HG02763 (cell line): ENCODE measurements at regions not wholly inside any gene's neighbourhood (a gene's known extent, or its start where the extent isn't known, plus 50 kb on each side); places are given as distances from the start of the nearest gene placed in this dataset.
"Not testable (repeated sequence)": the region's sequence is repeated elsewhere in the genome, so short reads cannot be mapped to it uniquely, and the experiment has no call there.

Experiments used
- ATAC-seq: cut with Tn5 transposase; IDR thresholded peaks from one replicate; pipeline ENCODE4 v1.9.1; 2021; ENCODE audit warnings: mild to moderate bottlenecking, moderate library complexity; ENCODE audit not compliant: unreplicated experiment

DNA sequence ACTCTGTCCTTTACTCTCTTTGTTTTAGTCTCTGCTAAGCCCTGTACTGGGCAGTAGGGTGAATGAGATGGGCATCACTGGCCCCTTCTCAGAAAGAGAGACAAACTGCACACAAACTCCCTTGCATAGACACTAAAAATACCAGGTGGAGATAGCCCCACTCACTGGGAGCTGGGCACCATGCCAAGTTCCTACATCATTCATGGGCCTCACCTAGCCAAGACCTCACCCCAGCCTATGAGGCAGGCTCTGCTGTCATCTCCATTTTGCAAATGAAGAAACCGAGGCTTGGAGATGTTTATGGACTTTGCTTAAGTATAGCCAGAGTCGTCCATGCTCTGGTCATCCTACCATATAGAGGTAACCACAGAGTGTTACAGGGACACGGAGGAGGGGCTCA lies 499.8 kb upstream of the CDH11 start:
- ATAC-seq = no peak

DNA sequence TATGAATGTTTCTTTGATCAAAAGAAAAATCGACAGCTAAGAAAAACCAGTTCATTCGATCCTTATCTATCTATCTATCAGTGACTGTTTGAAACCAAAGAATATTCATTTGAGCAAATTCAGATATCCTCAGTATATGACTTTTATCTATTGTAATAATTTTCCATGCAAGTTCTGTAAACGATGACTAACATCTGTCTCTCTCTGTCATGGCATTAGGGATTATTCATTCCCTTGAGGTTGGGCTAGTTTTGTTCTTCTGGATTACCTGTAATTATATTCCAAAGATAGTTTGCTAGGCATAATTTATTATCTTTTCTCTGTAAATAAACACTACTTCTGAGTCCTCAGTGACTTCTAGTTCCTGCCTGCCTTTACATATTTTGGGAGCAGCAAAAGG lies 497.7 kb upstream of the CDH11 start:
- no peak for ATAC-seq

DNA sequence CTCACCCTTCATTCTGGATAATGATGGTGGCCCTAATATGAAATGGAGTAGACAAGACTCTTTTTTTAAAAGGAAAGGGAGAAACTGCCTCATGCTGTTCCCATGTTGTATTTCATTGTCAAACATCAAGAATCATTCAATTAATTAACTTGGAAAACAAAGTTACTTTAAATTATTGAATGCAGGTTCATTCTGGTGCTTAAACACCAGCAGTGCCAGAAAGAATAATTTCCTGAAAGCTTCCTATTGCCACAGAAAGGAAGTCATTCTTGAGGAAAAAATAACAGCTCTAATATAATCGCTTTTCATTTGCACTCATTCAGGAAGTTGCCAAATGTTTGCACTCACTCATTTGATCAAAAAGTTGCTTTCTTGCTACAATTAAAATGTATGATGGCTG lies 497.1 kb upstream of the CDH11 start:
- no peak for ATAC-seq

DNA sequence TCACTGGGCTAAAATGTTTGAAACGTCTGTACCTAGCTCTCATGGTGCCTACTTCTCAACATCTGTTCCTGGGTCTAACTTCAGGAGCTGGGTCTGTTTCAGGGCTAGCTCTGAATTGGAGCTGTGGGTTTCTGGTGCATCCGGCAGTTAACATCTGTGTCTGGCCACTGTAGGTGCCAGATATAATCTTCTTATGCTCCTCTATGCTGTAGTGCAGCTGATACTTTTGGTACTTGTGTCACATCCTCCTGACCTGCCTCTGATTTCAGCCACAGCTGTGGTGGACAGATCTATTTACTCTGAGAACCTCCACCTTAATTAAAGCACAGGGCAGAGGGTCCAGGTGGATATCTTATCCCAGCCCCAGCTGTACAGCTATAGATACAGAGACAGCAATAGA lies 496.5 kb upstream of the CDH11 start:
- no peak for ATAC-seq

DNA sequence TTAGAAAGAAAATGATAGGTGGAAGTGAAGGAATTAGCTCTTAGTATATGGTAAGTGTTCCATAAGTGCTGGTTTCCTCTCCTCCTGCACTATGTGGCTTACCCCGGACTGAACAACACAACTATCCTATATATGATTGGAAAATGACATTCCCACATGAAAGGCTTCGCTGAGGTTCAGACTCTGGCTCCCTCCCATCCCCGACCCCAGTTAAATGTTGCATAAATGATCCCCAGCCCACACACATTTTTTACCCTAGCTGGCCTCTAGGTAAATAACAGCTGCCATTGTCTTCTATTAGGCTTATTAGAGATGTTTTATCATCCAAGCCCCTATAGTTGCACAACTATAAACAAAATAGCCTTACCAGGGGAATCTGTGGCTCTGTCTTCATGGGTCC lies 495.6 kb upstream of the CDH11 start:
- no peak for ATAC-seq

DNA sequence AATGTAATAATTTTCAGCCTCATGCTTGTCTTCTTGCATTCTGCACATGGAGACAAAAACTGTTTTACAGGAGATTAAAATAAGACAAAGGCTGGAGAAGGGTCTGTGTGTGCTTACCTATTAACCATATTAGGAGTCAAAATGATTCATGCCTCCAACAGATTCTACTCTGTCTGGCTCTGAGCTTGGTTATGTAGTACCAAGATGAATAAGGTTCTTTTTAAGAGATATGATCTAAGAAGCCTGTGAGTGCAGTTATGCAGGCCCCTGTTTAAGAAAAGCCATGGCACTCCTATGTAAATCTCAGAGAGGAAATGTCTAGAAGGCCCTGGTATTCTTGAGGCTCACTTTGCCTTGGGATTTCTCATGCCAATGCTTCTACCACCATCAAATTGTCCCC lies 486.6 kb upstream of the CDH11 start:
- ATAC-seq = no peak

DNA sequence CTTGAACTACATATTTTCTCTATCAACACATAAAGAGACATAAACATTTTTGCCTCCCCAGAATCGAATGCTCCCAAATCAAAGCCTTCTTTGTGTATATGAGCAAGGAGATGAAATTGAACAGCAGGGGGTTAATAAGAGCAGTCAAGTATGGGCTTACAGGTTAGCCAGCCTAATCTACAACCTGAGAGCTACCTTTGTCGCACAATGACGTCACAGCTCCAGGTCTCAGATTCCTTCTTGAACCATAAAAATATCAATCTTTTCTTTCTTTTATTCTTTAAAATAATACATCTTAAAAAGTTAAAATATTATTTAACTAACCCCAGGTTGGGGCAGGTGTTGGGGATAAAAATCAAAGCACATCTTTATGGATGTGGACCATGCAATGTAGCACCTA lies 482.9 kb upstream of the CDH11 start:
- no peak for ATAC-seq

DNA sequence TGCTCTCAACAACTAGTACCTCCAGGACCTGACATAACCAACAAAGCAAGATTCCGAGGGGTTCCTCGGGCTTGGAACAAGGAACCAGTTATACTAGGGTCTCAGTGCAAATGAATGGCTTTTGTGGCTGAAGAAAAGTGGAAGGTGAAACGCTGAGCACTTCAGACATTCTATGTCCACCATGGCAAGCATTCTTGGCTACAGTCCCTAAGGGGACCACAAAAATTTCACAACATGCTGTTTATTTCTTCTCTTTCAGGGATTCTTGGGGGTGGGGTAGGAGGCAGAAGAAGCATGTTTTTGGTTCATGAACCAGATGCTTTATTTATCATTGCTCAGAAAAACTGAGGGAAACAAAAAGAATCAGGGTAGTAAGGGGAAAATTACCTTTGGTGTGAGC lies 479.9 kb upstream of the CDH11 start:
- ATAC-seq = no peak

DNA sequence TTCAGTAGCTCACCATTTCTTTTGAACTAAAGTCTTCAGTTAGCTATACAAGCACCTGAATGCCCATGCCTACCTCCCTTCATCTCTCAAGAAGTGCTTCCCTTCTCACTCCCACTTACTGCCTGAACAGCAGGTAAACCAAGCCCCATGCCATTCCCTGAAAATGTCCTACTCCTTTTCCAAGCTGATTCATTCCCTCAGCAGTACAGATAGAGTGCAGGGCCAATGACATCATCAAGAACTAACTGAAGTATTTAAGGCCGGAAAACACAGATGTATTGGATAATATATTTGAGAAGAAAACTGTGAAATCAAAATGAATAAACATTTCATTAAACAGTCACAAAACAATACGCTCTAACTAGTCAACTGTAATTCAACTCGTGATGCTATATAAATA lies 478.8 kb upstream of the CDH11 start:
- no peak for ATAC-seq

DNA sequence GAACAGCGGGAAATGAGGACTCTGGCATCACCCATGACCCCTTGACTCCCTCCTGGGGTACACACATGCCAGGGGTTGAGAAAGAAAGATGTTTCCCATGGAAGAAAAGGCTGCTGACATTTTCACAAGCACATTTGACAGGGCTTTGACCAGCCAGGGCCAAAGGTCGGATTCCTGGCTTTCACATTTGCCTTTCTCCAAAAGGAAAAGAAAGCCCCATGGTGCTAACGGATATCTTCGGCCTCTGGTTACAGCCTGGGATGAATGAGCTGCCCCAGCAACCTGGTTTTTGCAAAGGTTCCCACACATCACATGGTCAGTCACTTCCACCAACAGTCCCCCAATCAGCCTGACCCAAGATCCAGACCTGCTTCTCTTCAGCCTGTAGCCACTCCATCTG lies 478.2 kb upstream of the CDH11 start:
- no peak for ATAC-seq

DNA sequence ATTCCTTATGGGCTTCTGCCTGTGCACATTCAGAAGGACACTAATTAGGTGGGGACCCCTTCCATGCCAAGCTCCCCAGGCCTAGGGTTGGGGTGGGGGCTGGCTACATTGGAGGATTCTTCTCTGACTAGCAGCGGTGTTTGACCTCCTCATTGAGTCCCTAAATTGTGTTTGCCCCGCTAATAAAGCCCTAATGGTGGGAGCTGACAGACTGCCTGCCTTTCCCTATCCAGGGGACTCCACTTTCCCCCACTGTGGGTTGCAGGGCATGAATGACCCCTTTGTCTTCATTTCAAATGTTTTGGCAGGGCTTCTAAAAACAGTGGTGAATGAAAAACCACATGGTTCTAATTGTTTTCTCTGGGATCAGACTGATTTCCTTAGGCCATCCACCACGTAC lies 476.8 kb upstream of the CDH11 start:
- no peak for ATAC-seq

DNA sequence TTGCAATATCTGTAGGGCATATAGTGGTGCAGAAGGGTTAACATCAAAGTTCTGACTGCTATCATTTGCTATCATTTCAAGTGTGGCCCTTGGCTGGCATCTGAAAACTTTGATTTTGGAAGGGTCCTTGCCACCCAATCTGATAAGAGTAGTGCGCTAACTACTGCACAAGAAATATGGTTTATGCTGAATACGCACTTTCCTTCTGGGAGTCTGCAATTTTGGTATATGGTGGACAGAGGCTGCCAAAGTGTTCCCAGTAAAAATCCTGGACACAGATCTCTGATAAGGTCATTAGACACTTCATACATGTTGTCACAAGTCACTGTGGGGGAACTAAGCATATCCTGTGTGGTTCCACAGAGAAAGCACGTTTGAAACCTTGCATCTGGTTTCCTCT lies 461.6 kb upstream of the CDH11 start:
- no peak for ATAC-seq

DNA sequence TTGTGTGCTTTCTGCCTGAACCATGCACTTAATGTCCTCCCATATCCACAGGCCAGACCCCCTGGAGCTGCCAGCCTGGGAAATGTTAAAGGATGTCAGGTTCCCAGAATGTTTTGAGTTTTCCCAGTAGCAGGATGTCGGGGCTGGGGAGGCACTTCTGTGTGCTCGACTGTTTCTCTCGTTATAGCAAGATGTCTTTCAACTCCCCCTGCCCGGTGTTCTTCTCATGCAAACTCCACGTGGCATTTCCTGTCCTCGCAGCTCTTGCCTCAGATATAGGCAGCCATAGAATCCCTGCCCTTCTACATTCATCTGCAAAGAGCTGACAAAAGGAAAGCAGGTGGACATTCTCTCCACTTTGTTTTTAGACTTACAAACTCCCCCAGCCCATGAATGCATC lies 457.2 kb upstream of the CDH11 start:
- no peak for ATAC-seq

DNA sequence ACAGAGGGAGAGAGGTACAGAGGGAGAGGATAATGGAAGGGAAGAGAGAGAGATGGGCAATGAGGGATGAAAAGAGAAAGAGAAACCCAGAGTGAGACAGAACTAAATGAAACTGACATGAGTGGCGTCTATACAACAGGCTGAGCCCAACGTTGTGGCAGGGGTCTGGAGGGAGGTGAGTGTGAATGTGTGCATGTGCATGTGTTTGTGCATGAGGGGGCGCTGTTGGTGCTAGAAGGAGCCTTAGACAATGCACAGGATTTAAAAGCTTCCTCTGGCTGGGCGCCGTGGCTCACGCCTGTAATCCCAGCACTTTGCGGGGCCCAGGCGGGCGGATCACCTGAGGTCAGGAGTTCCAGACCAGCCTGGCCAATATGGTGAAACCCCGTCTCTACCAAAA lies 454.8 kb upstream of the CDH11 start:
- ATAC-seq = no peak

DNA sequence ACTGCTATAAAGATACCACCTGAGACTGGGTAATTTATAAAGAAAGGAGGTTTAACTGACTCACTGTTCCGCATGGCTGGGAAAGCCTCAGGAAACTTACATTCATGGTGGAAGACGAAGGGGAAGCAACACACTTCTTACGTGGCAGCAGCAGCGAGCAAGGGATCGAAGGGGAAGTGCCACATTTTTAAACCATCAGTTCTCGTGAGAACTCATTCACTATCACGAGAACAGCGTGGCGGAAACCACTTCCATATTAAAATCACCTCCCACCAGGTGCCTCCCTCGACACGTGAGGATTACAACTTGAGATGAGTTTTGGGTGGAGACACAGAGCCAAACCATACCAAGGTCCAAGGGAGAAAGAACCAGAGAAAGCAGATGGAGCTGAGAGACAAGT lies 454.3 kb upstream of the CDH11 start:
- no peak for ATAC-seq

DNA sequence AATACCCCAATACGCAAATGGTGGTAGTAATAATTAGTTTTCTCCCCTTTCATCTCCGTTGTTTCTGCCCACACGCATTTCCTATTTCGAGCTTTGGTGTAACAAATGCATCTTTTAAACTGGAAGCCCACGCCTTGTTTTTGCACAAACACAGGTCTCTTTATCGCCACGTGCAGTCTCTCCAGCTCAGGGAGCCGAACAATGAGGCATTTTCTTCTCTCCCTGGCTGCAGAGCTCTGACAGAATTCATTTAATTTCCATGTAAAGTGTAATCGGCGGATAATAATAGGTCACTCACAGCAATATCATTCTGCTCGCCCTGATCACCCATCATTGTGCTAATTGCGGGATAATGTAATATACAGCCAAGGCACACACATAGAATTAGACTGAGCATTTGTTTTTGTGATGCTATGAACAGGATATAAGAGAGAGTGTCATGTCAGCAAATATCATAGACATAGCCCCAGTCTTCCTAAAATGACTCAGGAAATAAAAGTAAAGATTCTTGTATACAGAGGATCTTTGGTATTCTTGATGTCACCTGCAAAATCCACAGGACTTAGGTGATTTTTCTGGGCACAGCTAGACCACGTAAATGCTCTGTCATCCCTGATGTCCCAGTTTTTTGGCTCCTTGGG lies 452.6 kb upstream of the CDH11 start:
- ATAC-seq = no peak

DNA sequence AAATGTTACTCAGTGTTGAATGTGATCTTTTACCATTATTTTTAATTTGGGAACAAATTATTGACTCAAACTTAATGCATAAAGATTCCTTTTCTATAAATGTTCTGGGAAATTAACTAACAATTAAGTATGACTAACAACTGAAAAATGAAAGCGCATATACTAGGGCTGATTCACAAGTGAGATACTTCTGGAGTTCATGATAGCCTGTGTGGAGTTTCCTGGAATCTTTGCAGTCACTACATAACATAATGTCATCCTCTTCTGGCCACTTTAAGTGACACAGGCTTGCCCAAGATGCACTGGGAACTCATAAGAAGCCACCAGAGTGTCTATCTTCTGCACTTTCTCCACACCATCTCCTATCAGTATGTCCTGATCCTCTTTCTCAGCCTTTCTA lies 450.3 kb upstream of the CDH11 start:
- ATAC-seq = no peak

DNA sequence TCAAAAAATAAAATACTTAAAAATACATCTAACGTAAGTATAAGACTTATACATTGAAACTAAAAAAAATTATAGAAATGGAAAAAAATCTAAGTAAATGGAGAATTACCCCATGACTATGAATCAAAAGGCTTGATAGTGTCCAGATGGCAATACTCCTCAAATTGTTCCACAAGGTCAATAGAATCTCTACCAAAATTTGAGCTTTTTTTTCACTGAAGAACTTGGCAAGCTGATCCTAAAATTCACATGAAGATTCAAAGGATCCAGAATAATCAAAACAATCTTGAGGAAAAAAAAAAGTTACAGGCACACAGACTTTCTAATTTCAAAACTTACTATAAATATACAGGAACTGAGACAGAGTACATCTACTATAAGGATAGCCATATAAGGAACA lies 448.4 kb upstream of the CDH11 start:
- no peak for ATAC-seq

DNA sequence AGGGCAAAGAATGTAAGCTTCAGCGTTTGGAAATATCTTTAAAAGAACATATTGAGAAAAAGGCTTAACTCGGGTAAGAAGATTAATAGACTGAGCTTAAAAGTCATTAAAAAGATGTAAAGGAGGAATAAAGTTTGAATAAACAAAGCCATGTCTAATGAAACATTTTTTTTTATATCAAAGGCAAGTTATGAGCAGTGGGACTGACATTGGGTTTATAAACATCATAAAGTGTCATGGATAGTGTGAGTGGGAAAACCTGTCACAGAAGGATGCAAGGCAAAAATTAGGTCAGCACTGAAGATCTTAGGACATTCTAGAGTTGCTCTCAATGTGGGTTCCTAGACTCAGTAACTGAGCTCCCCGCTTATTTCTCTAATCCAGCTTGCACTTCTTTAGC lies 438.0 kb upstream of the CDH11 start:
- ATAC-seq = no peak

DNA sequence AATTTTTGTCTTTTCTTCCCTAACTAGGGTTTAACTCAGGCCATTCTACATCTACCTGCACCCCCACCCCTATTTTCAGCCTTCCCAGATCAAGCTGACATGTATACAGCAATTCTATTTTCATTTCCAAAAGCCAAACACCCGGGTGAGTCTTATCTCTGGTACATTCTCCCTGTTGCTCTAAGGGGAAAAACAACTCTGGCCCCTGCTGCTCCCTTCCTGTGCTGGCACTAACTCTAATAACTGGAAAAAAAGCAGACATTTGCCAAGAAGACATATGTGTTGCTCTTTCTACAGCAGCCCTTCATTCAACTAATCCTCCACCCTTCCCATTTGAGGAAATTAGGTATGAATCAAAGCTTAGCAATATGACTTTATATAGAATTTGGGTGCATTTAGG lies 427.8 kb upstream of the CDH11 start:
- not testable (repeated sequence) for ATAC-seq

DNA sequence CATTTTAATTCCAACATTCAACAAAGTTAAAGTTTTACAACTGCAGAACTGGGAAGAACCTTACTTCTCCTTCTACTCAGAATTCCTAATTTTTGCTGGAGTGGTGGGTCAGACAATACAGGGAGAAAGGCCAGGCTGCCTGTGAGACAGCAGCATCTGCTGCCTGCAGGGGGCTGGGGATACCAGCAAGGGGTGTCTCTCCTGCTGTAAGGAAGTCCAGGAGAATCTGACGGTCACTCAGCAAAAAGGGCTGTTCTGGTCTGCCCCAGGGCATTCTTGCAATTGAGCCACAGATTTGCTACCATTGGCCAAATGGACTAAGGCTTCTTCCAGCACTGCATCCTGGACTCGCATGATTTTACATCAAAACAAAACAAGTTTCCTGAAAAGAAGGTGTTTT lies 426.6 kb upstream of the CDH11 start:
- no peak for ATAC-seq

DNA sequence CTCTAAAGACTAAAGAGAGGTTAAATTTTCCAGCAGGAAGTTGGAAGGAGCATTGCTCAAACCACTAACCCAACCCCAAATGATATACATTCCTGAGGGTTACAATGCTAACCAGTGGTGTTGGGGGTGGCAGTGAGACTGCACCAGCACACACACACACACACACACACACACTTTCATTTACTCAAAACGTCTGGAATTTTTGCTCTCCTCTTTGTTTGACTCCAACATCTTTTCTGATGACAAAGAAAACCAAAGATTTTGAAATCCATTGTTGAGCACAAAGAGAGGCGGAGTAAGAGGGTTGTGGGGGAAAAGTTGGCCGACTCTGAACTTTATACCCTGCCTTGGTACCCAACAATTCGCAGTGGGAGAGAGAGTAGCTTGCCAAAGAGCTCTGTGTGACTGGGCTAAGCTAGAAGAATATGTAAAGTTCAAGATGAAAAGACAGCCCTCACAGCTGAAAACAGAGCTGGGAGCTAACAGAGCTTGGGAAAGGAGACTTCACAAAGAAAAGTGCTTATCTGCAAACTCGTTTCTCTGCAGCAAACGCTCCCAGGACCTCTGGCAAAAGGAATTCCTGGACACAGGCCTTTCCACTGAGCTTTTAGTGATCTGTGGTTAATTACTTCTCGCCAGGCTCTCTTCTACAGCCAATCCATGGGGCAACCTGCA lies 426.0 kb upstream of the CDH11 start:
- ATAC-seq = no peak

DNA sequence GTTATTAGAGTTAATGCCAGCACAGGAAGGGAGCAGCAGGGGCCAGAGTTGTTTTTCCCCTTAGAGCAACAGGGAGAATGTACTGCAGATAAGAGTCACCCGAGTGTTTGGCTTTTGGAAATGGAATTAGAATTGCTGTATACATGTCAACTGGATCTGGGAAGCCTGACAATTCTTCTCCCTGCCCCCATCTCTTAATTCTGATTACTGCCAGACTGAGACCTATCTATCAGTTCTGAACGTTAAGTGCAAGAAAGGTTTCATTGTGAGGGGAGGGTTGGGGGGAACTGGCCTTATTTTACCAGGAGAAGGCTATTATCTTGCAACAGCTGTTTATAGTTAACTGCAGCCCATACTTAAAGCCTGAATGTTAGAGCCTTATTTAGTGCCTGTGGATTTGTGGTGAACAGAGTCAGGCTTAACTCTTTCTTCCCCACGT lies 424.5 kb upstream of the CDH11 start:
- ATAC-seq = no peak
